Lung microvascular endothelial cell (primary cell): ENCODE measurements at regions not wholly inside any gene's neighbourhood (a gene's known extent, or its start where the extent isn't known, plus 50 kb on each side); places are given as distances from the start of the nearest gene placed in this dataset.
A peak's percentile ranks its signal among the peaks of the same experiment; 100 is the strongest.
"Not testable (repeated sequence)": the region's sequence is repeated elsewhere in the genome, so short reads cannot be mapped to it uniquely, and the experiment has no call there.

Experiments
- DNase-seq, 2 donors: peaks; one replicate each; pipeline versions ENCODE4 v3.0.0 to v3.0.0-alpha.2; 2010; ENCODE audit warnings: low read depth in 2 of 2

GRCh38 chr5:87048156-87048555, 219.5 kb upstream of the RASA1 start:
- peak in 1 of 2 donors; percentile 56 for DNase-seq

DNA sequence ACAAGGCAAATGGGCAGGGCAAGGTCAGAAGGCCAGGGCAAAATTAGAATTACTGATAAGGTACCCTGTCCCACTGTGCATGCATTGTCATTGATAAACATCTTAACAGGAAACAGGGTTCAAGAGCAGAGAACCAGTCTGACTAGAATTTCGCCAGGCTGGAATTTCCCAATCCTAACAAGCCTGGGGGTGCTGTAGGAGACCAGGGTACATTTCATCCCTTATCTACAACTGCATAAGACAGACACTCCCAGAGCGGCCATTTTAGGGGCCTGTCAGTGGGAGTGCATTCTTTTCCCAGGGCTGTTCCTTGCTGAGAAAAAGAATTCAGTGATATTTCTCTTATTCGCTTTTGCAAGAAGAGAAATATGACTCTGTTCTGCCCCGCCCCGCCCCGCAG, 218.7 kb upstream of the RASA1 start:
- DNase-seq: not testable (repeated sequence)

GRCh38 chr5:87051502-87052113, 216.1 kb upstream of the RASA1 start:
- no peak for DNase-seq

- no peak for DNase-seq
Observed at GRCh38 chr5:87053146-87053545, 214.5 kb upstream of the RASA1 start.

DNA sequence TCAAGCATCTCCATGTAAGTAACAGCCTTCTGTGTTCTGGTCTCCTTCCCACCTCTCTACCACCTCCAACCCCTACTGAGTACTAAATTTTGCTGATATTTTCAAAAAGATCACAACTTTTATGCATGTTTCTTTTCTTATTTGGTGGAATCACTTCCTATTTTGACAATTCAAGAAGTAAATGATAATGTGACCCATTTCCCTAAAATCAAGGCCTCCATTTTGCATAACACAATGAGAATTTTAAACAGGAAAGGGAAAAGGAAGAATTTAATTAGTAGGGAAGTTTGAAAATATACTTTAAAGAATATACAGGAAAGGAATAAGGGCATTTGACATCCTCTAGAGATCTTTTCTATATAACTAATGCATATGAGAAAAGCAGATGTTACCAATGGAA, 212.9 kb upstream of the RASA1 start:
- DNase-seq: no peak

DNA sequence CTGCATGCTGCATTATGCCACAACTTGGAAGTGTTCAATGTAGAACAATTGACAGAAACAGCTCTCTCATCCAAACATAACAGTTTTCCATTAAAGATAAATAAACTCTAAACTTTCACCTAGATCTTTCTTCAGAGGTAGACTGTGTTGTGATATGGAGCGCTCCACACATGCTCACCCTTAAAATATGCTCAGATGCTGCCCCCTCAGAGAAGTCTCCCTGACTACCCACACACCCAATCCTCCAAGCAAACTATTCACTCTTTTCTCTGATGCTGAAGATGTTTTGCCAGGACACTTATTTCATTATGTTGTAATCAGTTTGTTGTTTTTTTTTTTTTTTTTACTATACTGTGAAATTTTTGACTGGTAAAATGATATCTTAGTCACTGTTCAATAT, 206.6 kb upstream of the RASA1 start:
- DNase-seq: peak in 1 of 2 donors; percentile 72

- DNase-seq: no peak
Observed at GRCh38 chr5:87069311-87069710, 198.4 kb upstream of the RASA1 start.

DNA sequence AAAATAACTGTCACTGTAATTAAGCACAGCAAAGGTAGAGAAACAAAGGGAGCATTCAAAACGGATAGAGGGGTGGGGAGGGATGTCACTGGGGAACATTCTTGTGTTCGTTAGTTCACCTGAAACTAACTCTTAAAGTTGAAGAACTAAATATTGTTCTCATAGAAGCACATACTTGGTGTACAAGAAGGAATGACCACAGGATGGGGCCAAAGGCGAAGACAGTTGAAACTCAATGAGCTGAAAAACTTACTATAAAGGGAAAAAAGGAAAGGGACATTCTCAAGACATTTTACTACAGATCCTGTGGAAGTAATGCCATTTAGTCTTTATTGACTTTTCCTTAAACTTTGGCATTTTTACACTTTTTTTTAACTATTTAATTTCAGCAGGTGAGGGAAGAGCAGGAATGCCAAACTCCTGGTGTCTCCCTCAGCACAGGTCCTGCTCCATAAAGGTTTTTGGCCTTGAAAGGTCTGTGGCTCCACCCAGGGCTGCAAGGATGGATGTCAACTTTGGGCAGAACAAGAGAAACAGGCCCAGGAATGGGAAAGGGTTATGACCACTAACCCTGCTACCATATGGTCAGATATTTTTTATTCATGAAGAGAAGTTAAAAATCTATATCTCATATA, 197.6 kb upstream of the RASA1 start:
- peak; percentile 59 to 76 for DNase-seq

GRCh38 chr5:87074072-87074471, 193.6 kb upstream of the RASA1 start:
- no peak for DNase-seq

DNA sequence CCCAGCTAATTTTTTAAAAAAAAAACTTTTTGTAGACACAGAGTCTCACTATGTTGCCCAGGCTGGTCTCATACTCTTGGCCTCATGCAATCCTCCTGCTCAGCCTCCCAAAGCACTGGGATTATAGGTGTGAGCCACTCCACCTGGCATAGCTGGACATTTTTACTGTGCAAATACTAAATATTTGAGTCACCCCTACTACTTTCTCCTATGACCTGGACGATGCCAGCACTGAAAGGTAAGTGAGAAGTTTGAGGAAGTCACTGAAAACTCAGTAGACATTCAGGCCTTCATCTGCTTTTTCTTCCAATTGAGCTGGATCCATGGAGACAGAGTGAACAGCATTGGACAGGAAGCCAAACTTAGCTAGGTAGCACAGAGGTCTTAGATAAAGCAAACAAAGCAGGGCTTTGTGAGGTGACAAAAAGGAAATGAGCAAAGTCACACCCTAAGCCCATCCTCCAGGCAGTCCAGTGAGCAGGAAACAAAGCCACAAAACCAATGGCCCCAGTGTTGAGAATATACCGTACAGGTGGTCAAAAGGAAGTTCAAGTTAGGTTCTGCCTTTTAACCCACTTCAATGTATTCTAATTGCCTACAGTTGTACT, 192.6 kb upstream of the RASA1 start:
- DNase-seq: peak; percentile 27 to 86

DNA sequence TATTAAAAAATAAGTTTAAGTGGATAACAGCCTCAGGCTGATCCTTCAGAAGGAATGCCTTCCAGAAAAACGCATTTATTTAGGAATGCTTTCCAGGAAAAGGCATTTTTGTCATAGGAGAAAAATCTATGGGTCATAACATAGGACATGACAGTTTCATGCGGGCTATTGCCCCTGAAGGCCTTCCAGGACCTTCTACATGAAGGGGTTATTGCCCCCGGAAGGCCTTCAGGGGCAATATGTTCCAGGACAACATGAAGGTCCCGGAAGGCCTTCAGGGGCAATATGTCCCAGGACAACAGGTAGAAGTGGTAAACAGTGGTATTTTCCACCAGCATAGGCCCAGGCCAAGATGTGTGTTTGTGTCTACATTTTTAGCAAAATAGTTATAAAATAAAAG, 191.3 kb upstream of the RASA1 start:
- no peak for DNase-seq

DNA sequence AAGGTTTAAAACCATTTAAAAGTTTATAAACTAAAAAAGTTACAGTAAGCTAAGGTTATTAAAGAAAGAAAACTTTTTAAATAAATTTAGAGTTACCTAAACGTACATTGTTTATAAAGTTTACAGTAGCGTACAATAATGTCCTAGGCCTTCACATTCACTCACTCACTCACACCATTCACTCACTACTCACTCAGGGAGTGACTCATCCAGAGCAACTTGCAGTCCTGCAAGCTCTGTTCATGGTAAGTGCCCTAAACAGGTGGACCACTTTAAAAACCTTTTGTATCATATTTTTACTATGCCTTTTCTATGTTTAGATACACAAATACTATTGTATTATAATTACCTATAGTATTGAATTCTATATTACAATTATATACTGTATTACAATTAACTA, 190.8 kb upstream of the RASA1 start:
- peak in 1 of 2 donors; percentile 17 for DNase-seq

- no peak for DNase-seq
Observed at GRCh38 chr5:87079219-87079618, 188.5 kb upstream of the RASA1 start.

DNA sequence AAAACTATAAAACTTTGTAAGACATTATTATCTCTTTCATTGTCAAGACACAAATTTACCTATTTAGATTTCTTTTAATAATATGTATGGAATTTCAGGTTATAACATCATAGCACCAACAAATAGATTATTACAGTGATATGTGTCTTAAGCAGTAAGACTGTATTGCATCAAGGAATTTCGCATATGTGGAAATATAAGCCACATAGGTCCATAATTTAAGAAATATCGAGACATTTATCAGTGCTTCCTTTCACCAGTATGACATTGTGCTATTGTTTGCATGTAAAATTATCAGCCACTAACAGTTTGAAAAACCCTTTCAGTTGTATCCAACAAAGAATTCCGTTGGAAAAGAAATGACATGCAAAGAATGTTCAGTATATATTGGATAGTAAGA, 186.7 kb upstream of the RASA1 start:
- DNase-seq: peak; percentile 6 to 16

- peak; percentile 16 to 23 for DNase-seq
Observed at GRCh38 chr5:87081511-87082372, 185.9 kb upstream of the RASA1 start.

DNA sequence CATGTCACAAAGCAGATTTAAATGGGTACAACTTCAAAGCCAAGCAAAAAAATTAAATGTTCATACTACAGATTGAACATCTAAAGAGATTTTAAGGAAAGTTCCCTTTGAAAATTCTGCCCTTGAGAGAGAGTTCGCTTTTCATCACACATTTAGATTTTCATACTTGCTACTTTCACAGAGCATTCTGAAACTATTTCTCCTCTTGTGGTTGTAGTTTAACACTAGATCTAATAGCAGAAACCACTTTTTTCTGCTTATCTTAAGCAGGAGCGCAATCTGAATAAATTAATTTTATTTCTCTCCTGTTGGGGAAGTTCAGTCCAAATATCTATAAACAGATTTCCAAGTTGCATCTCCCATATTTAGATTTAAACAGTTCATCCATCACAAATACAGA, 173.3 kb upstream of the RASA1 start:
- no peak for DNase-seq

- no peak for DNase-seq
Observed at GRCh38 chr5:87094833-87095232, 172.8 kb upstream of the RASA1 start.

DNA sequence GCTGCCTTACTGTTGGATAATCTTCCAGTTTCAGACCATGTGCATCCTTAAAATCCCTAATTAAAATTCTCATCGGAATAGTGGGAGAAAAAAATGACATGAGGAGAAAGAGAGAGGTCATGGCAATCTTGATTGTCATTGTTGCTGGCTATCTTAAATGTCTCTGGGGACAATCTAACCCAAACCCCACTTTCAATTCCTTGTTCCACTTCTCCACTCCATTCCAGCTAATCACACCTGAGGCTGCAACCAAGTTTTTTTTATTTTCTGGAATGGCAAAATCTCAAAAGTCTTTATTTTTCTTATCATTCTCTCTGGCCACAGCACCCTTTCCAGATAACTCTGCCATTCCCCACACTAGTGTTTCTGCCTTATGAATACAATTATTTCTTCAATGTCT, 171.9 kb upstream of the RASA1 start:
- no peak for DNase-seq

DNA sequence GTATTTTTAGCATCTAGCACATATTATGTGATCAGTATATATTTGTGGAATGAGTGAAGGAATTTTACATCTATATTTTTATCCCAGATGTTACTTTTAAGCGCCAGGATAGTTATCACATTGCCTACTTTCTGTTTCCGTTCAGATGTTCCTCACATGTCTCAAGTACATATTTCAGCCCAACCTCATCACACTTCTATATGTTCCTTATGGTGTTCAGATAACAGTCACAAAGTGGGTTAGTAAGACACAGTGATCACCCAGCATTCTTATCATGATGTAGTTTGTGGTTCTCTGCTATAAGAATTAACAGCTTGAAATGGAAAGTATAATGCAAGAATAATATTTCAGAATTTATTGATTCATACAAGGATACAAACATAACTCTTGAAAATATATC, 170.0 kb upstream of the RASA1 start:
- DNase-seq: no peak

DNA sequence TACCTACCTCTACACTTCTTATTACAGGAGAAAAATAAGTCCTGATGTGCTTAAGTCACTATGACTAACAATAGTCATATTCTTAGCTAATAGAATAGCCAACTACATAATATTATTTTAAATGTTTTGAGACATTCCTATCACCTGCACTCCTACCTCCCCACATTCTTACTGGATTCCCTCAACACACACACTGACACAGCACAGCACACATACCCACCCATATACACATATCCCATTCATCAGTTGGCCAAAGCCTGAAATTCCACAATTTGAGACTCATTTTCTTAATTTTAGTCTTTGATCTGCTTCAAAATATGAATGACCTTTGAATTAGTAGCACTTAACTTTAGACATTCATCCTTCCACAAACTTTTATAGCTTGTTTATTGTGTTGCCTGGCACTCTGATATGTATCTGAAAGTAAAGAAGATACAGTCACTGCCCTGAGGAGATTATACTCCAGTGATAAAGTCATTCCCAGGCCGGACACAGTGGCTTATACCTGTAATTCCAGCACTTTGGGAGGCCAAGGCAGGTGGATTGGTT, 168.3 kb upstream of the RASA1 start:
- no peak for DNase-seq

DNA sequence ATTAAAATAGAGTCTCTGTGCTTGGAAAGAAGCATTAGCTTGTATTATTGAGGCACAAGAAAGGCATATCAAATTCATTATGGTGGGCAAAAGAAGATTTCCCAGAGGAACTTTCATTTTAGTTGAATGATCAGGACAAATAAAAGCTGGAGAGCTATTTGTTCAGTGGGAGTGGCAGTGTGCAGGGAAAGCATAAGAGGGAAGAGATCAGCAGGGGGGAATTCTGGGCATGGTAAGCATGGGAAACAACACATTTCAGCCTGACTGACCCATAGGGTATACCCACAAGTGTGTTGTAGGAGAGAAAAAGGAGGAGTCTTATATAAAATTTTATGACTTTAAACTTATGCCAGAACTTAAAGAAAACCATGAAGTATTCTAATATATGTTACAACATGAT, 167.7 kb upstream of the RASA1 start:
- no peak for DNase-seq

DNA sequence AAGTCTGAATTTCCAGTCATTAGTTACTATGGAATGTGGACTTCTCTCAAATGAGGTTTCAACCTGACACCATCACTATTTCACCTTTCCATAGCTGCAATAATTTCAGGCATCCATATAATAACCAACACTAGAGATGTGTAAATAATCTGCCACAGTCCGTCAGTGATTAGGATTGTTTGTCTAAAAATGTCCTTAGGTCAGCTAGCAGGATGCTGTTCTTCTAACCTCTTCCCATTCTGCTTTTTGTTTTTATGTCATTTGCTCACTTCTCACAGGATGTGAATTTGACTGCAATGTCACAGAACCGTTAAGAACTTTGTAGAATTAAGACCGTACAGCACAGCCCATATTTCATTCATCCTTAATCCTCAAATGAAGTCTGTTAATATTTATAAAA, 166.4 kb upstream of the RASA1 start:
- DNase-seq: peak; percentile 30 to 81
